KOPT-K1 (cell line): ENCODE measurements at regions not wholly inside any gene's neighbourhood (a gene's known extent, or its start where the extent isn't known, plus 50 kb on each side); places are given as distances from the start of the nearest gene placed in this dataset.
"Not testable (repeated sequence)": the region's sequence is repeated elsewhere in the genome, so short reads cannot be mapped to it uniquely, and the experiment has no call there.

ENCODE experiments used
- H3K27ac ChIP-seq: fragments of 200-600 bp; sonication (generic); 2 replicates; pipeline ENCODE4 v1.5.1; 2016; ENCODE audit warnings: antibody characterized with exemption, mild to moderate bottlenecking, low read depth, low read length; ENCODE audit not compliant: poor library complexity, severe bottlenecking
- H3K36me3 ChIP-seq: fragments of 200-600 bp; sonication (generic); 2 replicates; pipeline ENCODE4 v1.5.1; 2017; ENCODE audit warnings: antibody characterized with exemption, mild to moderate bottlenecking, low read length, moderate library complexity; ENCODE audit not compliant: insufficient read depth
- H3K9me3 ChIP-seq: fragments of 200-600 bp; sonication (generic); 2 replicates; pipeline ENCODE4 v1.5.1; 2017; ENCODE audit warnings: antibody characterized with exemption, low read length, mild to moderate bottlenecking; ENCODE audit not compliant: insufficient read depth, poor library complexity, severe bottlenecking

- H3K36me3 ChIP-seq, H3K9me3 ChIP-seq, H3K27ac ChIP-seq: not testable (repeated sequence)
Measured at GRCh38 chr1:245102149-245102548, 52.6 kb upstream of the KIF26B start.

GRCh38 chr1:245099401-245099800 is 55.4 kb upstream of the KIF26B start:
- Histone ChIP-seq H3K27ac (no peak overlapping the region), H3K9me3 (no peaks in the 10 kb centered on the region)

GRCh38 chr1:245098924-245099323 is 55.9 kb upstream of the KIF26B start:
- Histone ChIP-seq H3K36me3 (no peaks in the 10 kb centered on the region), H3K9me3 (no peaks in the 10 kb centered on the region), H3K27ac (no peak overlapping the region)

More at GRCh38 chr1:245099401-245099800, 55.4 kb upstream of the KIF26B start:
- no peaks in the 10 kb centered on the region for H3K36me3 ChIP-seq

- no peak overlapping the region for H3K27ac ChIP-seq
Measured at GRCh38 chr1:245096311-245097066, 58.3 kb upstream of the KIF26B start.

GRCh38 chr1:245095903-245096302 is 58.9 kb upstream of the KIF26B start:
- no peaks in the 10 kb centered on the region for H3K36me3 ChIP-seq
- H3K27ac ChIP-seq, result no peak overlapping the region
- H3K9me3 ChIP-seq, result no peaks in the 10 kb centered on the region

More at GRCh38 chr1:245096311-245097066, 58.3 kb upstream of the KIF26B start:
- no peaks in the 10 kb centered on the region for H3K9me3 ChIP-seq
- H3K36me3 ChIP-seq, result no peaks in the 10 kb centered on the region

GRCh38 chr1:245094954-245095353 is 59.8 kb upstream of the KIF26B start:
- no peaks in the 10 kb centered on the region for H3K9me3 ChIP-seq
- H3K27ac ChIP-seq, result no peak overlapping the region
- no peaks in the 10 kb centered on the region for H3K36me3 ChIP-seq

- Histone ChIP-seq H3K36me3 (no peaks in the 10 kb centered on the region), H3K27ac (no peak overlapping the region), H3K9me3 (no peaks in the 10 kb centered on the region)
Measured at GRCh38 chr1:245094092-245094491, 60.7 kb upstream of the KIF26B start.

GRCh38 chr1:245092638-245092976 is 62.2 kb upstream of the KIF26B start:
- Histone ChIP-seq H3K36me3 (no peaks in the 10 kb centered on the region), H3K27ac (no peak overlapping the region), H3K9me3 (no peaks in the 10 kb centered on the region)

- Histone ChIP-seq H3K27ac (no peak overlapping the region), H3K9me3 (no peaks in the 10 kb centered on the region), H3K36me3 (no peaks in the 10 kb centered on the region)
Measured at GRCh38 chr1:245091818-245092637, 62.8 kb upstream of the KIF26B start.

GRCh38 chr1:245091171-245091621 is 63.6 kb upstream of the KIF26B start:
- Histone ChIP-seq H3K9me3 (no peaks in the 10 kb centered on the region), H3K27ac (no peak overlapping the region), H3K36me3 (no peaks in the 10 kb centered on the region)

- H3K9me3 ChIP-seq, result no peaks in the 10 kb centered on the region
- H3K27ac ChIP-seq, result no peak overlapping the region
- no peaks in the 10 kb centered on the region for H3K36me3 ChIP-seq
Measured at GRCh38 chr1:245090491-245091090, 64.2 kb upstream of the KIF26B start.

- Histone ChIP-seq H3K36me3 (no peaks in the 10 kb centered on the region), H3K27ac (no peak overlapping the region), H3K9me3 (no peaks in the 10 kb centered on the region)
Measured at GRCh38 chr1:245087723-245088122, 67.1 kb upstream of the KIF26B start.

- no peaks in the 10 kb centered on the region for H3K9me3 ChIP-seq
- no peaks in the 10 kb centered on the region for H3K36me3 ChIP-seq
- H3K27ac ChIP-seq, result no peak overlapping the region
Measured at GRCh38 chr1:245086389-245086969, 68.3 kb upstream of the KIF26B start.

- no peaks in the 10 kb centered on the region for H3K36me3 ChIP-seq
- H3K9me3 ChIP-seq, result no peaks in the 10 kb centered on the region
- no peak overlapping the region for H3K27ac ChIP-seq
Measured at GRCh38 chr1:245085508-245086095, 69.2 kb upstream of the KIF26B start.

GRCh38 chr1:245084551-245084950 is 70.2 kb upstream of the KIF26B start:
- no peaks in the 10 kb centered on the region for H3K36me3 ChIP-seq
- H3K27ac ChIP-seq, result no peak overlapping the region
- H3K9me3 ChIP-seq, result no peaks in the 10 kb centered on the region
